ENCODE measurements at regions not wholly inside any gene's neighbourhood (a gene's known extent, or its start where the extent isn't known, plus 50 kb on each side); places are given as distances from the start of the nearest gene placed in this dataset.

DNA sequence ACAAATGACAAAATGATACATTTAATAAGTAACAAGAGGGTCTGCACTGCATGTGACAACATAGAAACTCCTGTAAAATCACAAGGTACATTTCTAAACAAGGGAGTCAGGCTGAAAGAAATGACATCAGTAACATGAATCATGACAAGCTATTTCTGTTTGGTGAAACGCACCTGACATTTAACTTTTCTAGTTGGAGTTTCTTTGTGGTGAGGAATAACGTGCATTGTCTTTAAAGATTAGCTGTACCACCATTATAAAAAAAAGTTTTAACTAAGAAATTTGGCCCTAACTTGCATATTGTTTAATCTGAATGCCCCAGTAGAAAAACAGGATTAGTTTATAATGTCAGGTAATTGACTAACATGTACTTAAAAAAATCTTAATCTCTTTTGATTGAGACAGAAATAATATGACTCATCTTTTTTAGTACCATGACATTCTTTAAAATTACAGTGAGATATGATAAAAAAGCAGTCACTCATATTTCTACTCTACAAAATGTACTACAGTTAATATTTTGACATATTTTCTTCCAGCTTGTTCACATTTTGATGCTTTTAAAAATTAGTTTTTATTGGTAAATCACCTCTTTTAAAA is 418.2 kb downstream of the KLF12 start:
- TF ChIP-seq EZH2 (IDR thresholded peaks at IDR 0.05; ENCODE audit: borderline replicate concordance, low read length), result no peak
- TF ChIP-seq, protein P1, sequence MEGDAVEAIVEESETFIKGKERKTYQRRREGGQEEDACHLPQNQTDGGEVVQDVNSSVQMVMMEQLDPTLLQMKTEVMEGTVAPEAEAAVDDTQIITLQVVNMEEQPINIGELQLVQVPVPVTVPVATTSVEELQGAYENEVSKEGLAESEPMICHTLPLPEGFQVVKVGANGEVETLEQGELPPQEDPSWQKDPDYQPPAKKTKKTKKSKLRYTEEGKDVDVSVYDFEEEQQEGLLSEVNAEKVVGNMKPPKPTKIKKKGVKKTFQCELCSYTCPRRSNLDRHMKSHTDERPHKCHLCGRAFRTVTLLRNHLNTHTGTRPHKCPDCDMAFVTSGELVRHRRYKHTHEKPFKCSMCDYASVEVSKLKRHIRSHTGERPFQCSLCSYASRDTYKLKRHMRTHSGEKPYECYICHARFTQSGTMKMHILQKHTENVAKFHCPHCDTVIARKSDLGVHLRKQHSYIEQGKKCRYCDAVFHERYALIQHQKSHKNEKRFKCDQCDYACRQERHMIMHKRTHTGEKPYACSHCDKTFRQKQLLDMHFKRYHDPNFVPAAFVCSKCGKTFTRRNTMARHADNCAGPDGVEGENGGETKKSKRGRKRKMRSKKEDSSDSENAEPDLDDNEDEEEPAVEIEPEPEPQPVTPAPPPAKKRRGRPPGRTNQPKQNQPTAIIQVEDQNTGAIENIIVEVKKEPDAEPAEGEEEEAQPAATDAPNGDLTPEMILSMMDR (IDR thresholded peaks at IDR 0.05; ENCODE audit: low read length), result no peak
